OCI-LY3 (cell line): ENCODE measurements at regions not wholly inside any gene's neighbourhood (a gene's known extent, or its start where the extent isn't known, plus 50 kb on each side); places are given as distances from the start of the nearest gene placed in this dataset.
"Not testable (repeated sequence)": the region's sequence is repeated elsewhere in the genome, so short reads cannot be mapped to it uniquely, and the experiment has no call there.

Experiments used
- EZH2phosphoT487 ChIP-seq: fragments of 200-600 bp; shearing (Covaris generic); IDR thresholded peaks from 2 replicates; pipeline ENCODE4 v1.6.1; 2018; ENCODE audit warnings: antibody characterized with exemption, mixed run types, low read depth
- TF ChIP-seq, protein P1 (sequence below): fragments of 200-600, 300-600 bp; sonication (generic); IDR thresholded peaks from 2 replicates; pipeline ENCODE4 v1.5.1; 2014; ENCODE audit warnings: antibody characterized with exemption, low read length, low read depth

DNA sequence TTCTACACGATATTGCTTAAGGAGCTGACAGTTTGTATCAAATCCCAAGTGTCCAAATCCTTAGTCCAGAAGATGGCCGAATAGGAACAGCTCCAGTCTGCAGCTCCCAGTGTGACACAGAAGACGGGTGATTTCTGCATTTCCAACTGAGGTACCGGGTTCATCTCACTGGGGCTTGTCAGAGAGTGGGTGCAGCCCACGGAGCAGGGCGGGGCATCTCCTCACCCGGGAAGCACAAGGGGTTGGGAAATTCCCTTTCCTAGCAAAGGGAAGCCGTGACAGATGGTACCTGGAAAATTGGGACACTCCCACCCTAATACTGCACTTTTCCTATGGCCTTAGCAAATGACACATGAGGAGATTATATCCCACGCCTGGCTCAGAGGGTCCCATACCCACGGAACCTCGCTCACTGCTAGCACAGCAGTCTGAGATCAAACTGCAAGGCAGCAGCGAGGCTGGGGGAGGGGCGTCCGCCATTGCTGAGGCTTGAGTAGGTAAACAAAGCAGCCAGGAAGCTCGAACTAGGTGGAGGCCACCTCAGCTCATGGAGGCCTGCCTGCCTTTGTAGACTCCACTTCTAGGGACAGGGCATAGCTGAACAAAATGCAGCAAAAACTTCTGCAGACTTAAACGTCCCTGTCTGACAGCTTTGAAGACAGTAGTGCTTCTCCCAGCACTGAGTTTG, 162.3 kb upstream of the MAP2 start:
- TF ChIP-seq, protein P1, sequence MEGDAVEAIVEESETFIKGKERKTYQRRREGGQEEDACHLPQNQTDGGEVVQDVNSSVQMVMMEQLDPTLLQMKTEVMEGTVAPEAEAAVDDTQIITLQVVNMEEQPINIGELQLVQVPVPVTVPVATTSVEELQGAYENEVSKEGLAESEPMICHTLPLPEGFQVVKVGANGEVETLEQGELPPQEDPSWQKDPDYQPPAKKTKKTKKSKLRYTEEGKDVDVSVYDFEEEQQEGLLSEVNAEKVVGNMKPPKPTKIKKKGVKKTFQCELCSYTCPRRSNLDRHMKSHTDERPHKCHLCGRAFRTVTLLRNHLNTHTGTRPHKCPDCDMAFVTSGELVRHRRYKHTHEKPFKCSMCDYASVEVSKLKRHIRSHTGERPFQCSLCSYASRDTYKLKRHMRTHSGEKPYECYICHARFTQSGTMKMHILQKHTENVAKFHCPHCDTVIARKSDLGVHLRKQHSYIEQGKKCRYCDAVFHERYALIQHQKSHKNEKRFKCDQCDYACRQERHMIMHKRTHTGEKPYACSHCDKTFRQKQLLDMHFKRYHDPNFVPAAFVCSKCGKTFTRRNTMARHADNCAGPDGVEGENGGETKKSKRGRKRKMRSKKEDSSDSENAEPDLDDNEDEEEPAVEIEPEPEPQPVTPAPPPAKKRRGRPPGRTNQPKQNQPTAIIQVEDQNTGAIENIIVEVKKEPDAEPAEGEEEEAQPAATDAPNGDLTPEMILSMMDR: not testable (repeated sequence)
- not testable (repeated sequence) for TF ChIP-seq EZH2phosphoT487
